ENCODE measurements at regions not wholly inside any gene's neighbourhood (a gene's known extent, or its start where the extent isn't known, plus 50 kb on each side); places are given as distances from the start of the nearest gene placed in this dataset.
"Not testable (repeated sequence)": the region's sequence is repeated elsewhere in the genome, so short reads cannot be mapped to it uniquely, and the experiment has no call there.

- TF ChIP-seq CTCF, POLR2A (IDR thresholded peaks at IDR 0.05): not testable (repeated sequence)
Measured at GRCh38 chr16:9670616-9671015, 511.6 kb downstream of the GRIN2A start.
